A204.1 (cell line): ENCODE measurements at regions not wholly inside any gene's neighbourhood (a gene's known extent, or its start where the extent isn't known, plus 50 kb on each side); places are given as distances from the start of the nearest gene placed in this dataset.

Source experiments
- FAIRE-seq: peaks from 2 replicates; lab custom pipeline; 2012; peaks lifted over from hg19 to GRCh38; lab: Jason Lieb, UNC

- no peak for FAIRE-seq
These were observed 833.3 kb downstream of the CDH9 start for GRCh38 chr5:26205121-26205520.

GRCh38 chr5:26193626-26194025 lies 844.8 kb downstream of the CDH9 start:
- no peak for FAIRE-seq

- FAIRE-seq = no peak
These were observed 845.9 kb downstream of the CDH9 start for GRCh38 chr5:26192486-26192885.

- FAIRE-seq = peak; percentile 82
These were observed 856.8 kb downstream of the CDH9 start for GRCh38 chr5:26181582-26181981.

- FAIRE-seq = no peak
These were observed 889.7 kb downstream of the CDH9 start for GRCh38 chr5:26148569-26149107.

- FAIRE-seq = no peak
These were observed 895.1 kb downstream of the CDH9 start for GRCh38 chr5:26143259-26143658.

GRCh38 chr5:26121338-26121737 lies 917.0 kb downstream of the CDH9 start:
- FAIRE-seq = no peak

- FAIRE-seq = no peak
These were observed 934.2 kb downstream of the CDH9 start for GRCh38 chr5:26104175-26104574.

- peak; percentile 25 for FAIRE-seq
These were observed 978.2 kb downstream of the CDH9 start for GRCh38 chr5:26060212-26060611.

GRCh38 chr5:26054594-26054993 lies 983.8 kb downstream of the CDH9 start:
- FAIRE-seq = no peak

GRCh38 chr5:26034813-26035212 lies 1003.6 kb downstream of the CDH9 start:
- no peak for FAIRE-seq

GRCh38 chr5:26031481-26031880 lies 1006.9 kb downstream of the CDH9 start:
- no peak for FAIRE-seq

- no peak for FAIRE-seq
These were observed 1012.3 kb downstream of the CDH9 start for GRCh38 chr5:26026044-26026443.

- FAIRE-seq = peak; percentile 81
These were observed 1013.6 kb downstream of the CDH9 start for GRCh38 chr5:26024774-26025173.

- no peak for FAIRE-seq
These were observed 1015.0 kb downstream of the CDH9 start for GRCh38 chr5:26023361-26023760.

- no peak for FAIRE-seq
These were observed 1024.2 kb downstream of the CDH9 start for GRCh38 chr5:26014206-26014605.

- FAIRE-seq = peak; percentile 57
These were observed 1026.3 kb downstream of the CDH9 start for GRCh38 chr5:26012078-26012477.

GRCh38 chr5:26009742-26010141 lies 1028.6 kb downstream of the CDH9 start:
- no peak for FAIRE-seq

- no peak for FAIRE-seq
These were observed 1034.4 kb downstream of the CDH9 start for GRCh38 chr5:26003966-26004365.

- no peak for FAIRE-seq
These were observed 1043.2 kb downstream of the CDH9 start for GRCh38 chr5:25995209-25995608.

- no peak for FAIRE-seq
These were observed 1044.7 kb downstream of the CDH9 start for GRCh38 chr5:25993701-25994100.

GRCh38 chr5:25991639-25992038 lies 1046.7 kb downstream of the CDH9 start:
- no peak for FAIRE-seq

GRCh38 chr5:25990771-25991170 lies 1047.6 kb downstream of the CDH9 start:
- FAIRE-seq = peak; percentile 29

- FAIRE-seq = no peak
These were observed 1059.3 kb downstream of the CDH9 start for GRCh38 chr5:25979086-25979485.

GRCh38 chr5:25975885-25976284 lies 1062.5 kb downstream of the CDH9 start:
- no peak for FAIRE-seq
